PC-3 (cell line): ENCODE measurements at regions not wholly inside any gene's neighbourhood (a gene's known extent, or its start where the extent isn't known, plus 50 kb on each side); places are given as distances from the start of the nearest gene placed in this dataset.

Experiments used
- CTCF ChIP-seq: fragments of 300-600 bp; sonication (generic); conservative IDR thresholded peaks from 2 replicates; pipeline ENCODE4 v1.5.1; 2017; ENCODE audit warnings: antibody characterized with exemption, low read depth, mild to moderate bottlenecking, low read length
- EZH2 ChIP-seq: fragments of 300-600 bp; sonication (generic); IDR thresholded peaks from one replicate; pipeline ENCODE4 v1.6.1; 2017; ENCODE audit warnings: antibody characterized with exemption, mild to moderate bottlenecking, low read length; ENCODE audit not compliant: unreplicated experiment
- EZH2phosphoT487 ChIP-seq: fragments of 300-600 bp; sonication (generic); IDR thresholded peaks from 2 replicates; pipeline ENCODE4 v1.6.1; 2018; ENCODE audit warnings: mild to moderate bottlenecking, antibody characterized with exemption, low read length, borderline replicate concordance

- TF ChIP-seq EZH2: no peak
- TF ChIP-seq CTCF: no peak
- TF ChIP-seq EZH2phosphoT487: no peak
Observed at GRCh38 chr5:106574820-106575219, 1095.9 kb downstream of the EFNA5 start.
